Nephron progenitor cell (in vitro differentiated cells): ENCODE measurements at regions not wholly inside any gene's neighbourhood (a gene's known extent, or its start where the extent isn't known, plus 50 kb on each side); places are given as distances from the start of the nearest gene placed in this dataset.

Source experiments
- DNase-seq: peaks from one replicate; pipeline ENCODE4 v3.0.0; 2021
- H3K27ac Mint-ChIP-seq: 2 replicates; pipeline ENCODE4 v1.8.0; 2021; ENCODE audit warnings: mild to moderate bottlenecking, moderate library complexity, mixed read lengths
- H3K27me3 Mint-ChIP-seq: 2 replicates; pipeline ENCODE4 v1.8.0; 2021; ENCODE audit warnings: mild to moderate bottlenecking, low read depth, mixed read lengths; ENCODE audit not compliant: poor library complexity
- H3K36me3 Mint-ChIP-seq: 2 replicates; pipeline ENCODE4 v1.8.0; 2021; ENCODE audit warnings: low read depth, mixed read lengths
- H3K4me1 Mint-ChIP-seq: 2 replicates; pipeline ENCODE4 v1.8.0; 2021; ENCODE audit warnings: mixed read lengths
- H3K4me3 Mint-ChIP-seq: 2 replicates; pipeline ENCODE4 v1.8.0; 2021; ENCODE audit warnings: mild to moderate bottlenecking, moderate library complexity, mixed read lengths
- H3K9me3 Mint-ChIP-seq: 2 replicates; pipeline ENCODE4 v1.8.0; 2021; ENCODE audit warnings: mild to moderate bottlenecking, moderate library complexity, mixed read lengths
- TF ChIP-seq, protein P1 (sequence below): fragments of 200-600 bp; sonication (generic); IDR thresholded peaks from 2 replicates; pipeline ENCODE4 v1.5.0; 2021; ENCODE audit warnings: antibody characterized with exemption

GRCh38 chr6:15901141-15902115 lies 227.5 kb upstream of the MYLIP start:
- peak overlapping the region; percentile 75 for H3K27ac Mint-ChIP-seq
- H3K36me3 Mint-ChIP-seq = peaks cover 8% of the 10 kb centered on the region
- H3K4me1 Mint-ChIP-seq = peaks cover 47% of the 10 kb centered on the region
- DNase-seq = no peak
- peaks cover 14% of the 10 kb centered on the region for H3K27me3 Mint-ChIP-seq
- TF ChIP-seq, protein P1, sequence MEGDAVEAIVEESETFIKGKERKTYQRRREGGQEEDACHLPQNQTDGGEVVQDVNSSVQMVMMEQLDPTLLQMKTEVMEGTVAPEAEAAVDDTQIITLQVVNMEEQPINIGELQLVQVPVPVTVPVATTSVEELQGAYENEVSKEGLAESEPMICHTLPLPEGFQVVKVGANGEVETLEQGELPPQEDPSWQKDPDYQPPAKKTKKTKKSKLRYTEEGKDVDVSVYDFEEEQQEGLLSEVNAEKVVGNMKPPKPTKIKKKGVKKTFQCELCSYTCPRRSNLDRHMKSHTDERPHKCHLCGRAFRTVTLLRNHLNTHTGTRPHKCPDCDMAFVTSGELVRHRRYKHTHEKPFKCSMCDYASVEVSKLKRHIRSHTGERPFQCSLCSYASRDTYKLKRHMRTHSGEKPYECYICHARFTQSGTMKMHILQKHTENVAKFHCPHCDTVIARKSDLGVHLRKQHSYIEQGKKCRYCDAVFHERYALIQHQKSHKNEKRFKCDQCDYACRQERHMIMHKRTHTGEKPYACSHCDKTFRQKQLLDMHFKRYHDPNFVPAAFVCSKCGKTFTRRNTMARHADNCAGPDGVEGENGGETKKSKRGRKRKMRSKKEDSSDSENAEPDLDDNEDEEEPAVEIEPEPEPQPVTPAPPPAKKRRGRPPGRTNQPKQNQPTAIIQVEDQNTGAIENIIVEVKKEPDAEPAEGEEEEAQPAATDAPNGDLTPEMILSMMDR = no peak
- H3K9me3 Mint-ChIP-seq = peaks cover 14% of the 10 kb centered on the region
- no peak overlapping the region for H3K4me3 Mint-ChIP-seq

DNA sequence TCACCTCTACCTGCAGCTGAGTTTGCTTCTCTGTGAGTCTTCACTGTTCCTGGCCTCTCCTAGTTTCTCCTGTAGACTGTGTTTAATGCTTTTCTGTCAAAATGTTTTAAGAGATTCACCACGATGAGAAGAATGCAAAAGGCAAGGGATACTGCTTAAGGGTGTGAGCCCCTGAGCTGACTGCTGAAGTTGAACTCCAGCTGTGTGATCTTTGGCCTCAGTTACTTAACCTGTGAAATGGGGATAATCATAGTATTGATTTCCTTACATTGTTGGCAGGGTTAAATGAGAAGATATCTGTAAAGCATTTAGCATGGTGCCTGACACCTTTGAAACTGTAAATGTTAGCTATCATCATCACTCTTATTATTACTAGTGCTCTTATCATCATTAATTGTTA lies 230.2 kb upstream of the MYLIP start:
- H3K4me1 Mint-ChIP-seq = peaks cover 21% of the 10 kb centered on the region
- H3K27ac Mint-ChIP-seq = no peak overlapping the region
- TF ChIP-seq, protein P1 = no peak
- H3K9me3 Mint-ChIP-seq = peaks cover 16% of the 10 kb centered on the region
- H3K4me3 Mint-ChIP-seq = no peak overlapping the region
- no peak for DNase-seq
- H3K36me3 Mint-ChIP-seq = peaks cover 8% of the 10 kb centered on the region
- peaks cover 8% of the 10 kb centered on the region for H3K27me3 Mint-ChIP-seq

DNA sequence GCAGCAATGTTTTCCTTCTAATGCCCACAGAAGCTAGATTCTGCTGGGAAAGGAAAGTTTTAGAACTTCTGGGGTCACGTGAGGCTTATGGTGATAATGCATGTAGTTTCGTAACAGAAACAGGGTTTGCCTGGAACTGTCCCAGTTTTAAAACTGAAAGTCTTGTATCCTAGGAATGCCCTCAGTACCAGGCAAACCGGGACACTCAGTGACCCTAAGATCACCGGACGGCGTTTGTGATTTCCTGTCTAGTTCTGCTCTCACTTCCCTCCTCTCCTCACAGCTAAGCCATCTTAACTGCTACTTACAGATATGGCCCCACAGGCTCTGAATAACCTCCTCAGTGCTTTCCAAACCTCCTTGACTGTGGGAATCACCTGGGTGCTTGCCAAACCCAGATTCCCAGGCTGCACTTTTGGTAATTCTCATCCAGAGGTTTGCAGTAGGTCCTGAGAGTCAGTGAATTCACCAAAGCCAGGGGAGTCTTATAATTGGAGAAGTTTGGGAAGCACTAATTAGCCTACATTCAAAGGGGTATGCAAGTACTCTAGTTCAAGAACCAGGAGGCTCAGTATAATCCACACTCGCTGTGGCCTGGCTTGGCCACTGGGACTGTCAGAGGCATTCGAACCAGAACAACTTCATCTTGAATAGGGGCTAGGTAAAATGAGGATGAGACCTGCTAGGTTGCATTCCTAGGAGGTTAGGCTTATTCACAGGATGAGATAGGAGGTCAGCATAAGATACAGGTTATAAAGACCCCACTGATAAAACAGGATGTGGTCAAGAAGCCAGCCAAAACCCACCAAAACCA lies 231.6 kb upstream of the MYLIP start:
- peaks cover 17% of the 10 kb centered on the region for H3K4me1 Mint-ChIP-seq
- H3K9me3 Mint-ChIP-seq = peaks cover 14% of the 10 kb centered on the region
- peaks cover 4% of the 10 kb centered on the region for H3K27me3 Mint-ChIP-seq
- peaks cover 3% of the 10 kb centered on the region for H3K36me3 Mint-ChIP-seq
- H3K4me3 Mint-ChIP-seq = no peak overlapping the region
- TF ChIP-seq, protein P1 = no peak
- DNase-seq = no peak
- H3K27ac Mint-ChIP-seq = peak overlapping the region; percentile 87

GRCh38 chr6:15894973-15895725 lies 232.3 kb upstream of the DTNBP1 start:
- TF ChIP-seq, protein P1 = no peak
- H3K27ac Mint-ChIP-seq = no peak overlapping the region
- H3K4me3 Mint-ChIP-seq = no peak overlapping the region
- DNase-seq = no peak
- H3K27me3 Mint-ChIP-seq = peaks cover 5% of the 10 kb centered on the region
- H3K36me3 Mint-ChIP-seq = peaks cover 3% of the 10 kb centered on the region
- peaks cover 4% of the 10 kb centered on the region for H3K4me1 Mint-ChIP-seq
- H3K9me3 Mint-ChIP-seq = peaks cover 6% of the 10 kb centered on the region

DNA sequence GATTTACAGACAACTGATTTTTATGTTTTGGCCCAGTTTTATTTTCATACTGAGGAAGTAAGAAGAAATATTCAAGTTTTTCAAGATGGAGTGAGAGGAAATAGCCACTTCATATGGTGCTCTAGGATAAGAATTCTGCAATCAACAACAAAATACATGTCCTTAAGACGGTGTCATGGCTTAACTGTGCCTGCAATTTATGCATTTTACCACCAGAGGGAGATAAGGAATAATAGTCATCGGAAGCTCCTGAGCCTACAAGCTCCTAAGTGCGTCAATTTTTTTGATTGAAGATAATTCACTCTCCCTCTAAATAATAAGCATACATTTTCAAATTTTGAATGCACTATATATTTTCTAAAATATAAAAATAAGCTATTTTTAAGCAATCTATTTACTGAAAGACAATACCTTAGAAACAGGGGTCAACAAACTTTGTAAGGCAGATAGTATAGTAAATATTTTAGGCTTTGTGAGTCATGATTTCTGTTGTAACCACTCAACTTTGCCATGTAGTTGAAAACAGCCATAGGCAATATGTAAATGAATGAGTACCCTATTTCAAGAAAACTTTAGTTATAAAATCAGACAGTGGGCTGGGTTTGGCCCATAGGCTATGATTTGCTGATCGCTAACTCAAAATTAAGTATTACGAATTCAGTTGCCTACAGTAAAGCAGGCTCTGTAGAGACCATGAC lies 230.9 kb upstream of the DTNBP1 start:
- TF ChIP-seq, protein P1 = peak; percentile 47
- peaks cover 3% of the 10 kb centered on the region for H3K36me3 Mint-ChIP-seq
- H3K4me1 Mint-ChIP-seq = peaks cover 12% of the 10 kb centered on the region

More for the DNA sequence above, 230.9 kb upstream of the DTNBP1 start:
- Mint-ChIP-seq H3K27ac (no peak overlapping the region), H3K27me3 (peaks cover 5% of the 10 kb centered on the region), H3K9me3 (peaks cover 6% of the 10 kb centered on the region), H3K4me3 (no peak overlapping the region)
- no peak for DNase-seq
